HPDE6-E6E7 (cell line): ENCODE measurements at regions not wholly inside any gene's neighbourhood (a gene's known extent, or its start where the extent isn't known, plus 50 kb on each side); places are given as distances from the start of the nearest gene placed in this dataset.
A peak's percentile ranks its signal among the peaks of the same experiment; 100 is the strongest.
"Not testable (repeated sequence)": the region's sequence is repeated elsewhere in the genome, so short reads cannot be mapped to it uniquely, and the experiment has no call there.

Source experiments
- DNase-seq: peaks from one replicate; pipeline ENCODE4 v3.0.0; 2011; ENCODE audit warnings: missing footprints; ENCODE audit errors: extremely low spot score

- no peak for DNase-seq
Observed at GRCh38 chrX:34716302-34716701, 59.2 kb upstream of the TMEM47 start.

GRCh38 chrX:34734383-34734782 lies 77.3 kb upstream of the TMEM47 start:
- DNase-seq = peak; percentile 3

- DNase-seq = no peak
Observed at GRCh38 chrX:34744521-34744920, 87.4 kb upstream of the TMEM47 start.

- DNase-seq = no peak
Observed at GRCh38 chrX:34749896-34750295, 92.8 kb upstream of the TMEM47 start.

GRCh38 chrX:34764852-34765361 lies 107.8 kb upstream of the TMEM47 start:
- DNase-seq = no peak

- DNase-seq = no peak
Observed at GRCh38 chrX:34768290-34768689, 111.2 kb upstream of the TMEM47 start.

- no peak for DNase-seq
Observed at GRCh38 chrX:34770511-34770910, 113.4 kb upstream of the TMEM47 start.

GRCh38 chrX:34778916-34779315 lies 121.8 kb upstream of the TMEM47 start:
- DNase-seq = no peak

GRCh38 chrX:34790026-34790425 lies 132.9 kb upstream of the TMEM47 start:
- no peak for DNase-seq

- no peak for DNase-seq
Observed at GRCh38 chrX:34805951-34806350, 136.6 kb upstream of the FAM47B start.

GRCh38 chrX:34809096-34809495 lies 133.5 kb upstream of the FAM47B start:
- DNase-seq = no peak

GRCh38 chrX:34810364-34810763 lies 132.2 kb upstream of the FAM47B start:
- DNase-seq = peak; percentile 38

- DNase-seq = no peak
Observed at GRCh38 chrX:34810916-34811315, 131.7 kb upstream of the FAM47B start.

GRCh38 chrX:34813618-34814017 lies 129.0 kb upstream of the FAM47B start:
- no peak for DNase-seq

GRCh38 chrX:34826964-34827363 lies 115.6 kb upstream of the FAM47B start:
- no peak for DNase-seq

- no peak for DNase-seq
Observed at GRCh38 chrX:34839451-34839850, 103.1 kb upstream of the FAM47B start.

GRCh38 chrX:34841205-34841604 lies 101.4 kb upstream of the FAM47B start:
- not testable (repeated sequence) for DNase-seq

- DNase-seq = no peak
Observed at GRCh38 chrX:34848281-34848680, 94.3 kb upstream of the FAM47B start.

GRCh38 chrX:34849371-34849770 lies 93.2 kb upstream of the FAM47B start:
- no peak for DNase-seq

- no peak for DNase-seq
Observed at GRCh38 chrX:34859191-34859590, 83.4 kb upstream of the FAM47B start.

- DNase-seq = no peak
Observed at GRCh38 chrX:34863906-34864305, 78.7 kb upstream of the FAM47B start.

GRCh38 chrX:34866646-34867045 lies 76.0 kb upstream of the FAM47B start:
- no peak for DNase-seq

- no peak for DNase-seq
Observed at GRCh38 chrX:34868633-34869032, 74.0 kb upstream of the FAM47B start.

GRCh38 chrX:34873500-34874225 lies 68.9 kb upstream of the FAM47B start:
- DNase-seq = no peak
